Activated CD4-positive, alpha-beta T cell treated with anti-CD3 and anti-CD28 coated beads for 1 hour (primary cell): ENCODE measurements at regions not wholly inside any gene's neighbourhood (a gene's known extent, or its start where the extent isn't known, plus 50 kb on each side); places are given as distances from the start of the nearest gene placed in this dataset.

Experiments used
- DNase-seq: peaks from one replicate; pipeline ENCODE4 v3.0.0-alpha.2; 2020

DNA sequence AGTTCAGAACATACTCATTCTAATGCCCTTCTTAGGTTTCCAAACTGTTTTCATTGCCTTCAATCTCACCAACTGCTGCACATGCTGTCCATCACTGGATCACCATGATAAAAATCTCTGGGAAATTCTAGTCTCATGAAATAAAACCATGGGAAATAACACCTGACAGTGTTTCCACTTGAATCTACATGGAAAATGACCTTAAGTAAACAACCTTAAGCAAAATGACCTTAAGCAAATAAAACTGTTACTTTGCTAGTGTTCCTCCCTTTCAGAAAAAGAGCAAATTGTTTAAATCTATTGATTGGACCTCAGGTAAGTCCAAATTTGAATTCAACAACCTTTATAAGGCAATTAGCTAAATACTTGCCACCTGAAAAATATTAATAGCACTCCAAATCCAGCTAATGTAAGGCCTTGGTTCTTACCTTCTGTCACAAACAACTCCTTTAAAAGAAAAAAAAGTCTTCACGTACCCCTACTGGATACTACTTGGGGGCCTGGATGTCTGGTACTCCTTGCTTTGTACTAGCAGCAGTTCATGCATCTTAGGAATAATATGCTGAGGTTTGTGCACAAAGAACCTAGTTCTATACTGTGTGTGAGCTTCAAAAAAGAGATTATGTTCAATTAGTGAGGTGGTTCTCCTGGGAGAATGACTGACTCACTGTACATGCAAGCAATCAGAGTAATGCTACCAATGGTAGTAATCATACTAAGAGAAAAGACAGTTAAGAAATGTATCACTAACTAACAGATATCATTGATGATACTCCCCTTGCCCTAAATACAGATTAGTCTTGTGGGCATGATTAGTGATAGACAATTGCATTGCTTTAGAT is 630.4 kb downstream of the PSAT1 start:
- no peak for DNase-seq

DNA sequence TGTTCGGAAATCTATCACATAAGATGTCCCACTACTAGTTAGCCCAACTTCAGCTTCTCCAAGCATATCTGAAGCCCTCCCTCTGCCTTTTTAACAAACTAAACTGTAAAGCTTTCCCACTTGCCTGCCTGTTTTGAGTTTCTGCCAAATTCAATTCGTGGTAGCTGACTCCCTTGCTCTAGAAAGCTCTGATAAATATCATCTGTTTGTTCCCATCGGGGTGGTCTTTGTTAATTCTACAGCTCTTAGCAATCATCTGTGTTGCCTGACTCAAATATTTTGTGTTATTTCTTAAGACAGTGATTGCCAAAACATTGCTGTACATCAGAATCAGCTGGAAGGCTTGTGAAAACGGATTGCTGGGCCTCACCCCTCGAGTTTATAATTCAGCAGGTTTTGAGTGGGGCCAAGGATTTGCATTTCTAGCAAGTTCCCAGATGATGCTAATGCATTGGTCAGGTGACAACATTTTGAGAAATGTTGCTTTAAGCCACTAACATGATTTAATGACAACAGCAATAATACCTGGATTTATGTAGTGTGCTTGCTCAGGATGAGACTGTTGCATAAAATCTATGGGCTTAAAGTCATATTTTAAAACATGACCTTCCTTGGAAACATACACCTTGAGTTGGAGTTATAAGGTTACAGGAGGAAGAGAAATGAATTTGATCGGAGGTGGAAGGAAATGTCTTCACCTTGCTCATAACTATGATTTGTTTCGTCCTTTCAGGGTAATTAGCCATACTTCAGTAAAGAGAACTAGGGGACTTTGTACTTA is 631.9 kb downstream of the PSAT1 start:
- no peak for DNase-seq

DNA sequence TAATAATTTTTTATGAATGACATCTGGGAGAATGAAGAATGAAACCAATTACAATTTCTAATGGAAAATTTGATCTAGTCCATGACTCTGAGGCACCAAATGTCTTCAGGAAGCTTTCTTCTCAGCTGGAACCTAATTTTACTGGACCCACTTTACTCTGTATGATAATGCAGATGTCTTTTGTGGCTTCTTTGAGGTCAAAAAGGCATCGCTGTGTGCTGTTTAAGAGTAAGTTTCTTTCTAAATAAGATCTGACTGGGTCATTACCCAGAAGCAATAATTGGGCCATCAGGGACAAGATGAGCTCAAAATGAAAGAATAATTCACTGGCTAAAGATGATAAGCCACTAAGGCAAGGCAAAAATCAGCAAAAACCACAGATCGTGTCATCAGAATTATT is 633.4 kb downstream of the PSAT1 start:
- DNase-seq: no peak

DNA sequence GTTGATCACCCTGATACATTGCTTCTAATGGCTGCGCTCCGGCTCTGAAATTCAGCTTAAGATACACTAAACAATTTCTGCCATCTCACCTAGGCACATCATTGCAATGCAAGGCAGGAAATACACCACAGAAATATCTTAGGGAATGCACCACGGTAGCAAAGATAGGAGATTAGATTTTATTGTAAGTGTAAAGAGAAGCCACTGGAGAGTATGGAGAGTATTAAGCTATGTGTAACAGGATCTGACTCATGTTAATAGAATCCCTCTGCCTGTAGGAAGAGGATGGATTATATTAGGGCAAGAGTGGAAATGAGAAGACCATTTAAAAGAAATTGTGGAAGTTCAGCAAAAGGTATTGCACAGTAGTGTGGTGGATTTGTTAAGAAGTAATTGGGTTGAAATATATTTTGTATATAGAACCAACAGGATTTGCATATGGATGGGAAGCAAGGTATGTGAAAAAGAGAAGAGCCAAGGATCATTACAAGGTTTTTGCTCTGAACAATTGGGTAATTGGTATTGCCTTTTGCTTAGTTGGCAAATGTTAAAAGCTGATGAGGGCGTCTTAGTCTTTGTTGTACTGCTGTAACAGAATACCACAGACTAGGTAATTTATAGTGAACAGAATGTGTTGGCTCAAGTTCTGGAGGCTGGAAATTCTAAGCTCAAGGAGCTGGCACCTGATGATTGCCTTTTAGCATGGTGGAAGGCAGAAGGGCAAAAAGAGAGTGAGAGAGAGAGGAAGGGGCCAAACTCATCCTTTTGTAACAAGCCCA is 636.1 kb downstream of the PSAT1 start:
- no peak for DNase-seq

DNA sequence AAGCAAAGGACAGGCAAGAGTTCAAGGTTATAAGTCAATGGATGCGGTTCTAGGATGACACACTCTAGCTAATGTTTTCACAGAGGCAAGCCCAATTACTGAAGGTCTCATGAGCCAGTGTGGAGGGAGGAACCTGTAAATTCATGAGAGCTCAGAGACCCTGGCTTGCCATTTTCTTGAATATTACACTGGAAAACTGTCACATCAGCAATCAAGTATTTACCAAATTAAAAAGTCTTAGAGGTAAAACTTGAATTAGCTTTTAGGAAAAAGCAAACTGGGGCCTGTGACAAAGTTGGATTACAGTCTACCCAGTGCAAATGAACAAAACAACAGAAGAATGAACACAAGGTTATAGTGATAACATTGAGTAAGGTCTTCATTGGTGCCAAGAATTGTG is 636.9 kb upstream of the TLE4 start:
- DNase-seq: no peak

DNA sequence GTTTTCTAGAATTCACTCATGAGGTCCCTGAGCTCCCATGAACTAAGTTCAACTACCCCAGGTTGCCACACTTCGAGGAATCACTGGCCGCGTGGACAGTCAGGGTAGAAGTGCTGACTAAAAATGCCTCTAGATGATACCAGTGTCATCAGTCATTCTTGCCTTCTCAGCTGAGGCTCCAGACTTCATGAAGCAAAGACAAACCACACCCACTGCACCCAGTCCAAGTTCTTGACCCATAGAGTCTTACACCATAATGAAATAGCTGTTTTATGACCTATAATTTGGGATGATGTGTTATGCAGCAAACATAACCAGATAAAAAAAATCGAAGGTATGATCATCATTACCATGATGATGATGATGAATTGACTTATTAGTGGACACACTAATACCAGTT is 632.9 kb upstream of the TLE4 start:
- no peak for DNase-seq

DNA sequence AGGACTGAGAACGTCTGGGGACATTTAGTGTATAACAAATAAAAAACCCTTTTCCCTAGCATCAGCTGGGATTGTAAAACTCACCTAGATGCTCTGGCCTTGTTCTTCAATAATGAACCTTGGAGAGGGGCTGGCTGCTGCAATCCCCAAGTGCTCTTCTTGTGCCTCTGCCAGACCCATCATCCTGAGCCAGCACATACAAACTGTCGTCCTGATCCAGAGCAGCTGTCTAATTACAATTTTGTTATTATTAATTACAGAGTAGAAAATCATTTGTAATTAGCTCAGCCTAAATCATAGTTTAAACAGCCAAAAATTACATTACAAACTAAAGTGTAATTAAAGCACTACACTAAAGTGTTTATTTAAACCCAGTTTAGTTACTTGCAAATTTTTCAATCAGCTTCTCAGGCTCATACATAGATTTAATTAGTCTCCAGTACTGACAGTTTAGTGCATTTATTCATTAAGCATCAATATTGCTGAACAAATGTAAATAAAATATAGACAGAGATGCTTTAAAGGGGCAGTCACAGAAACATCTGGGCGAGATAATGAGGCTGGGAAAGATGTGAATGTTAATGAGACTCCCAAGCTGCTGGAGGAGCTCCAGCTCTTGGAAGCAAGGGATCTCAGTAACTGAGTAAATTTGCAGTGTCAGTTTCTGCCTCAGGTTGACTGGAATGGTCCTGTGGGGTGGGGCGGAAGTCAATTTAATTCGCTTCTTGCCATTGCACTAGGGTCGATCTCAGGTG is 632.3 kb upstream of the TLE4 start:
- DNase-seq: no peak

DNA sequence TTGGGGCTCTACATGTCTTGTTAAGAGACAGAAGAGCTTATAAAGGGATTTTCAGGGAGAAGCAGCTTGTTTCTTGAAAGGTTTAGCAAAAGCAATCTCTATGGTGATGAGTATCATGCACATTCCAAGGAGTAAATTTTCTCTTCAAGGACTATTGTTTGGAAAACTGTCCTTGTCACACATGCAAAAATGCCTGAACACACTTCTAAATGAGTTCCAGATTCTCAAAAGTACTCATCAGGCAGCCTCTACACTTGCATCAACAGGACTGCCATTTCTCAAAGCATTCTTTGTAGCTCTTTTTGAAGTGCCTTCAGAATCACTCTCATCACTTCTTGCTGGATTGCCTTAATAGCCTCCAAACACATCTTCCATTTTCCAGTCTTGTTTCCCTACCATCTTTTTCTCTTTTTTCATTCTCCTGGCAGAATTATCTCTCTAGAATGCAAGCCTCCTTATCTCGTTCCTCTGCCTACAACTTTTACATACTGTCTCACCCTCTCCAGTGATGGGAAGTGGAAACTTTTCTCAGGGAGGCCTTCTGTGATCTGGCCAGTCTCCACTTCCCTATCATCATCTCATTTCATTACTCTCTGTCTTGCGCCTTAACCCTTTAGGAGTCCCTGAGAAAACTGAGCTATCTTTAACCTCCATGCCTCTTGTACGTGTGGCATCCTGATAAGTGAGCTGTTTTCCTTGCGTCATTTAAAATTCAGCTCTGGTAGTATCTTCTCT is 631.5 kb upstream of the TLE4 start:
- DNase-seq: no peak

DNA sequence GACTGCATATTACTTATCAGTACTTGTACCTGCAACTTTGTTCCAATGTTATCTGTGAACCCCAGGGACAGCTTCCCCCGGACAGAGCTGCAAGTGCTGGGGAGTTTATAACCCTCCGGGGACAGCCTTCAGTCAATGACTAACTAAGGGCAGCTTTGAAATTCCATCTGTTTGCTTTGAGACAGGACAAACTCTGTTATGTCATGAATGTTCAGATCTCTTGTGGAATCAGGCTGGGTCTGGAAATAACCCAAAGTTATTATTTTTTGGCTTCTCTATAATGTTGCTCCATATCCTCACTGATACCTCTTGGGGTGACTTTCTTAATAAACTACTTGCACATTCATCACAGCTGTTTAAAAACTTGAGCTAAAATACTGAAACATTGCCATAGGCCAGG is 617.5 kb upstream of the TLE4 start:
- no peak for DNase-seq

DNA sequence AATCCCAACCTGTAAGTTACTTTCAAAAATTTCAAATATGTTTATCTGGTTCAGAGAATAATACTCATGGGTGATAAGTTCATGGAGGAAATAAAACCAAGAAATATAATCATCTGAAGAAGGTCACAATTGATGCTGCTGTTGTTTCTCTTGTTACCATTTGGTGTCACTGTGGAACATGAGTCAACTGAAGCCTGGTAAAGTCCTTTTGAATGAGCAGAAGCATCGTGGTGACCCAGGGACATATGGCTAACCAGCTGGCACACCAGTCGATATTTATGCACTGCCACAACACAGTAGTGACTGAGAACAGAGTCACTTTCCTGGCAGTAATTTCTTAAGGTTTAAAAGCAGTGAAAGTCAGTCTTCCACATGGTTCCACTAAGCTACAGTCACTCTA is 612.9 kb upstream of the TLE4 start:
- no peak for DNase-seq

DNA sequence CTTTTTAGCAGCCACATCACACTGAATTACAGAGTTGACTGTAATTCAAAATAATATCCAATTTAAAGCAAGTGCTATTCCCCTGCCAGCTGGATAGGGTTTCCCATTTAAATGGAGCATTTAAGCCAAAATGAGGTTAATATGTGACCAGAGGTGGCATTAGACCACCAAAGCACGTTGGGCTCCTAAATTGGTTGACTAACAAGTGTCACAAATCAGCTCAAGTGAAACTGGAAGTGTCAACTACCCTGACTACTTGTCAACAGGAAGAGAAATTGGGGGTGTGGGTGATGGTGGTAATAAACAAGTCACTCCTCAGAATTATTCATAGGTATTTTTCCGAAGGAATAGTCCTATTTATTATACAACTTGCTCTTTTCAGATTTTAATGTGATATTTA is 609.6 kb upstream of the TLE4 start:
- DNase-seq: no peak

DNA sequence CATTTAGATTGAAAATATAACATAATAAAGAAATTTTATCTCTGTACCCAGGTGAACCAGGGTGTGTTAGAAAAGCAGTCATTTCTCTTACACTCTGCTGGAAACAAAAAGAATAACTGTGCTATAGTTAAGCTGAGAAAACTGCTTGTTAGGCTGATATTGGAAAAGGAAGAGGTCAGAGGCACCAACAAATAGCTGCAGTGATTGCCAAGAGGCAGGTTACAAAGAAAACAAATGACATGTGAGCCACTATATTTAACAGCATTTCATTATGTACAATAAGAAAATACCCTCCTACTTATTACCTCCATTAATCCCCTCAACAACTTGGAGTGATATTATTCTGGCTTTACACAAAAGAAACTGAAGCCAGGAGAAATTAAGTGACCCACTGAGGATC is 607.9 kb upstream of the TLE4 start:
- DNase-seq: no peak

DNA sequence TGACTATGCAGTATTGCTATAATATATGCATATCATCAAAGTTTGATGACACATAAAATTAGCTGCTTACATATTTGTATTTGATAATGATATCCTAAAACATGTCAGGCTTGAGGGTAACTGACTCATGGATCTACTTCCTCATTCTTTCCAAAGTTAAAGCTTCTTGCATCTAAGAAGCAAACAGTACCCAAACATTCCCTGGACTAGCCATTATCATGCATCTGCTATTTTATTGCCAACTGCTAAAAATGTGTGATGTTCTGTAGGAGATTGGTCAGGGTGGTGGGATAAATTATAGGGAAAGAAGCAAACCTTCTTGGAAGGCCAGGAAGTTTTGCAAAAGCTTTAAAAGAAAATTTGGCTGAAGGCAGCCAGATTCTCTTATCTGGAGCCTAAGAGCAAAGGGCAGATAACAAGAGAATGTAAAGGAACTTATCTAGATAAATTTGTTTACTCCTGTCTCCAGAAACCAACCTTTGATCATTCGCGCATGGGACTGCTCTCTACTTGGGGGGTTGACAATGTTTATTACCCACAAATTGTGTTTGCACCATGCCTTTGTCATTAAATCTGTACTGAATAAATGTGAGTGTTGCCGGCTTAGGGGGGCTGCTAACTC is 604.1 kb upstream of the TLE4 start:
- no peak for DNase-seq

DNA sequence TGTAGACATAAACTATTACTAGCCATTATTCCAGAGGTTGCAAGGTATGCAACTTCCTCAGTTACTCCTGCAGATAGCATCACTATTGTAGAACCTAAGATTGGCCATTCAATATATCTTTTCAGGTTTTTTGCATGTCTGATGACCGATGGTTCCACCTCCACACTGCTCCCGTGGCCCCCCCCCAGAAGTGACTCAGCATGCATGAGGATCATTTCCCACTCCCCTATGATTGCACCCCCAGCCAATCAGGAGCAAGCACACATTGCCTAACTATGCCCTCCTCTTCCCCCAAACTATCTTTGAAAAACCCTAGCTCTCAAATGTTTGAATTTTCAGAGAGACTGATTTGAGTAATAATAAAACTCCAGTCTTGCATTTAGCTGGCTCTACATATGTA is 601.4 kb upstream of the TLE4 start:
- no peak for DNase-seq

DNA sequence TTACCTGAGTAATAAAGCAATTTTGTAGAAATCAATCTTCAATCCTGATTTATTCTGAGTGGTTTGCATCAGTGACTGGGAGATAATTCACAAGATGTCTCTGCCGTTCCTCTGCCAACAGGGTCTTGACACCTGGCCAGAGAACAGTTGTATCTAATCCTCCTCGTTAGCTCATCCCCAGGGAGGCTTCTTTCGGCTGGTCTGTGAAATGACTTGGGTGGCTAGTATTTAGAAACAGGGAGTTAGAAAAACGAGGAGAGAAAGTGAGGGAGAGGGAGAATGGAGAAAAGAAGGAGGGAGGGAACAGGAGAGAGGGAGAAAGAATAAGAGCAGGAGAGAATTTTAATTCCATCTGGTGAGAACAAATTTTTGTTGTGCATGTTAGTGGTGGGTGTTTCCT is 600.2 kb upstream of the TLE4 start:
- no peak for DNase-seq

DNA sequence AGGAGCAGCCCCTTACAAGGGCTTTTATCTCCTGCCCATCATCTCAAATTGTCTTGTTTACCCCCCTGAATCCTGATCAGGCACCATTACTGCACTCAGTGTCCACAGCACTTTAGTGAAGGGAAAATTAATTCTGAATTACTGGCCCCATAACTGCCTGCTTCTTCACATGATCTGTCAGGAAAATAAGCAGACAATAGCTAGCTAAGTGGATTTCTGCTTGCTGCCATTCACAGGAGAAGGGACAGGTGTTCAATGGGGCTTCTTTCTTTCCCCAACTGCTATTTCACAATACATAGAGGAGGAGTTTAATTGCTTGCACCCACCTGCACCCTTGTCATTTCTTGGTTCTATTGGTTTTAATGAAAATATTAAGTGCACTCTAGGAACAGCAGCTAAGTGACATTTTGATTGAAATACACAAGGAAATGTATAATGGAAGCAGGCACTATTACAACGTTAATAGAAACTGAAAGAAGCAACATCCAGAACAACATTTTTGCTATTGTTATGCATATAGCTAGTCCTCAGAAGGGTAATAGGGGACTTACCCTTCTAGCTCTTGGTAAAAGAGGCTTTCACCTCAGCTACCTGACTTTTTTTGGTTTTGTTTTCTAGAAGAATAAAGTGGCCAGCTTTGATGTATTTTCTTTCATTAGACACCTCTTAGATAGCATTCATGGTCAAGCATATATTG is 599.3 kb upstream of the TLE4 start:
- DNase-seq: no peak

DNA sequence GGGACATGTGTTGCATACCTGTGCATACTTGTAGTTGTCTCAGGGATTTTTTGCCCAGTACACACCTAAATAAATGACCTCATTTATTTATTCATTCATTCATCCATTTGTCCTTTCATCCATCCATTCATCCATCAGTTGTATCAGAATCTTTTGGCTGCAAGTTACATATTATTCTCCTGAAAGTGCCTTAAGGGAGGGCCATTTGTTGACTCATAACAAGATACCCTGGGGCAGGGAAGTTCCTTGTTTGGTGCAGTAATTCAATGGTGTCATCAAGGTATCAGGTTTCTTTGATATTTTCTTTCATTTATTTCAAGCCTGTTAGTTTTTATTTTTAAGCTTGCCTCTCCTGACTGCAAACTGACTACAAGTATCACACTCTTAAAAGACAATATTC is 597.9 kb upstream of the TLE4 start:
- no peak for DNase-seq

DNA sequence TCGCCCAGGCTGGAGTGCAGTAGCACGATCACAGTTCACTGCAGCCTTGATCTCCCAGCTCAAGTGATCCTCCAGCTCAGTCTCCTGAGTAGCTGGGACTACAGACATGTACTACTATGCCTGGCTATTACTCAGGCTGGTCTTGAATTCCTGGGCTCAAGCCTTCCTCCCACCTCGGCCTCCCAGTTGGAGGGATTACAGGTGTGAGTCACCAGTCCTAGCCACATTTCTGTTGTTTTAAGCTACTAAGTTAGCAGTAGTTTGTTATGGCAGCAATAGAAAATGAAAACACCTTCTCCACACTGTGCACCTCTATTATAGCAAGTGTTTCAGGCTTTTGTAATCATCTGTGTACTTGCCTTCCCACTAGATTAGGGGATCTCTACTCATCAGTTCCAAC is 588.9 kb upstream of the TLE4 start:
- DNase-seq: no peak

DNA sequence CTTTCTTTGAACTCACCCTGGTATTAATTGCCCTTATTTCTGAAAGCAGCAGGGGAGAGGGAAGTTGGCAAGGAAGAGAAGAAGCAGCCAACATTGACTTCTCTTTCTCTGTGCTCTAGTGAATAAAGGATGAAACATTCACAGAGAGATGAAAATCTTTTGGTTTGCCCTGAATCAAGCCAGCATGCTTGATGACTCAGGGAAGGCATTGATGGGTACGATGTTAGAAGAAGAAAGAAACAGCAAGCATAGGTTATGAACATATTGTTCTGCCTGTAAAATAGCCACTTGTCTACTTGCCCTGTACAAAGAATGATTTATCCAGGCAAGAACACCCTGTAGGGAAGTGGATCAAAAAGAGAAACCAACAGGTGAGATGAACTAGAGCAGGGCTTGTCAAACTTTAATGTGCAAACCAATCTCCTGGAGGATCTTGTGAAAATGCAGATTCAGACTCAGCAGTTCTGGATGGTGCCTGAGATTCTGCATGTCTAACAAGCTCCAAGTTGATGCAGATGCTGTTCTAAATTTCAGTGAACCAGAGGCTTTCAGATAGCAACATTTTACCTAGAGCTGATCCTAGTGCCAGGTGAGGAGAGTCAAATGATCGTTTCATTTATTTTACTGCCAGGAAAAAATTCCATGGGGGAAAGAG is 586.6 kb upstream of the TLE4 start:
- DNase-seq: no peak

DNA sequence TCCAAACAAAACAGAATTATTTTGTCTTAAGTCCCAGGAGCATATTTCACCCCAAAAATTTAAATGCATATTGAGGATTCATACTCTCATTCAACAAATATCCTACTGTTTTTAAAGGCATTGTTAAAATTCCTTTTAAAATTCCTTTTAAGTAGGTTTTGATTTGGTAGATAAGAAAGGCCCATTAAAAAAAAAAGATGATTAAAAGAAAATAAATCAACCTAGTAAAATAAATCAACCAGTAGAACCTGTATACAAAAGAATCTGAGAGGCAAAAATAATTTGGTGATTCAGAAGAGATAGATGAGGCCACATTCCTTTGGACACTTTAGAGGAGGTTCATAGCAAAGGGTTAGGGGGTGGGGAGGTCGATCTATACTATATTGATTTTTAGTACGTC is 585.3 kb upstream of the TLE4 start:
- no peak for DNase-seq
